PC-3 (cell line): ENCODE measurements at regions not wholly inside any gene's neighbourhood (a gene's known extent, or its start where the extent isn't known, plus 50 kb on each side); places are given as distances from the start of the nearest gene placed in this dataset.

Experiments
- CTCF ChIP-seq: fragments of 300-600 bp; sonication (generic); conservative IDR thresholded peaks from 2 replicates; pipeline ENCODE4 v1.5.1; 2017; ENCODE audit warnings: antibody characterized with exemption, low read depth, mild to moderate bottlenecking, low read length
- EZH2 ChIP-seq: fragments of 300-600 bp; sonication (generic); IDR thresholded peaks from one replicate; pipeline ENCODE4 v1.6.1; 2017; ENCODE audit warnings: antibody characterized with exemption, mild to moderate bottlenecking, low read length; ENCODE audit not compliant: unreplicated experiment

GRCh38 chr14:34319140-34319539 lies 142.9 kb downstream of the SPTSSA start:
- TF ChIP-seq CTCF (no peak), EZH2 (no peak)
